ENCODE measurements at regions not wholly inside any gene's neighbourhood (a gene's known extent, or its start where the extent isn't known, plus 50 kb on each side); places are given as distances from the start of the nearest gene placed in this dataset.

DNA sequence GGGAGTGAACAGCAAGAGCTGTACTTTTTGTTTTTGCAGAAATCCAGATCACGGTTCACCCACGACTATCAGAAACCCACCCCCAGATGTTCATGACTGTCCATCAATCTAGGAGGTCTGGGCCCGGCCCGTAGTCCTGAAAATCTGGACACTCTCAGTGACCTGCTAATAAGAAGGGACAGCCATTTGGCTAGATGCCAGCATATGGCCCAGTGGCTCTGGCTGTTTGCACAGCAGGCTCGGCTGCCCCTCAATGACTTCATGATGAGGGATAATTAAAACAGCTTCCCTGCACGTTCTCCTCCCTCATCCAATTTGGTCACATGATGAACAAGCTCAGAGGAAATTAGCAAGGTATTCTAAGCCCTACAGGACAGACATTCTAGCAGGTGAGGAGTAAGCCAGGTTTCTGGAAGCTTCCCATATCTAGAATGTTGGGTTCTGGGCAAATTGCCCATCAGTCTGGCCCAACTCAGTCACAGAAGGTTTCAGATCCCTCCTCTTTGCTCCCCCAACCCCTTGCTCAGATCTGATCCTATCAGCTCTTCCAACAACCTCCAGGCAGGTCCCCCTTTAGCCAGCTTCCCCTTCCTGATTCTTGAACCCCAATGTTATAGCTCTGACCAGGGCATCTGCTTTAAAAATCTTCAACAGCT, 397.3 kb downstream of the SHANK2 start:
- H3K4me1 Mint-ChIP-seq, result no peaks in the 10 kb centered on the region
- H3K27me3 Mint-ChIP-seq, result peaks cover 20 to 21% of the 10 kb centered on the region in 2 donors
- no peak overlapping the region for H3K4me3 Mint-ChIP-seq
- no peaks in the 10 kb centered on the region for H3K36me3 Mint-ChIP-seq
- no peak overlapping the region for H3K27ac Mint-ChIP-seq
- ATAC-seq (replicated peaks) (no peak), DNase-seq (no peak)
- H3K9me3 Mint-ChIP-seq, result peaks cover 10 to 15% of the 10 kb centered on the region in 2 donors

DNA sequence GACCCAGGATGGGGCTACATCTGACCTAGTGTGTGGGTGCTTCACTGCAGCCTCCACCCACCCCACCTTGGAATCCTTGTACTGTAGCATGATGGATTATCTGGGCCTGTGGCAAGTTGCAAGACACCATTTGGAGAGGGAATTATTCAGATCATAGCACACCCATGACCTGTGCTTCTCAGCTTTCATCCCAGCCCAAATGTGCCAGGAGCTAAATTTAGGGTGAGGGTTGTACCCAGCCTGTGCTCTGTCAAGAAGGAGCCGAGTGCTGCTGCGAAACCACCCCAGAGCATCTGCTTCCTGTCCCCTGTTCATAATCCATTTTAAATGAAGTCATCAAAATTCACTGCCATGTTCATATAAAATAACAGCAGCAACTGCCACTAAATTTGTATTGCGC, 394.5 kb downstream of the SHANK2 start:
- Mint-ChIP-seq H3K9me3 (peaks cover 10 to 15% of the 10 kb centered on the region in 2 donors), H3K4me1 (no peaks in the 10 kb centered on the region), H3K36me3 (no peaks in the 10 kb centered on the region), H3K4me3 (no peak overlapping the region), H3K27me3 (peaks cover 30 to 32% of the 10 kb centered on the region in 2 donors), H3K27ac (no peak overlapping the region)
- DNase-seq (no peak), ATAC-seq (replicated peaks) (no peak)

DNA sequence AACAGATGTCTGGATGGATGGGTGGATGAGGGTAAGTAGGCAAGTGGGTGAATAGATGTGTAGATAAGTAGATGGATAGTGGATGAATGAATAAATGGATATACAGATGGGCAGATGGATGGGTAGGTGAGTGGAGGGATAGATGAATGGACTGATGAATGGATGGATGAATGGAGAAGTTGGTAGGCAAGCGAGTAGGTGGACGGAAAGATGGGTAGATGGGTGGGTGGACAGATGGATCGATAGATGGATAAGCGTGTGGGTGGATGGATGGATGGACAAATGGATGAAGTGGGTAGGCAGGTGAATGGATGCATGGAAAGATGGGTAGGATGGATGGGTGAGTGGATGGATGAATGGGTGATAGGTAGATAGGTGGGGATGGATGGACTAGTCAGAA, 393.2 kb downstream of the SHANK2 start:
- Mint-ChIP-seq H3K4me1 (no peaks in the 10 kb centered on the region), H3K9me3 (peaks cover 10 to 15% of the 10 kb centered on the region in 2 donors), H3K36me3 (no peaks in the 10 kb centered on the region), H3K4me3 (no peak overlapping the region), H3K27ac (no peak overlapping the region), H3K27me3 (peaks cover 29 to 30% of the 10 kb centered on the region in 2 donors)
- DNase-seq, result no peak
- no peak for ATAC-seq (replicated peaks)

- Mint-ChIP-seq H3K4me3 (no peak overlapping the region), H3K27ac (no peak overlapping the region), H3K27me3 (peaks cover 24 to 30% of the 10 kb centered on the region in 2 donors), H3K9me3 (peaks cover 7 to 11% of the 10 kb centered on the region in 2 donors), H3K4me1 (no peaks in the 10 kb centered on the region), H3K36me3 (no peaks in the 10 kb centered on the region)
- ATAC-seq (replicated peaks) (no peak), DNase-seq (no peak)
These were observed 391.5 kb downstream of the SHANK2 start for GRCh38 chr11:70860888-70861287.

GRCh38 chr11:70861559-70861958, 390.8 kb downstream of the SHANK2 start:
- H3K4me3 Mint-ChIP-seq, result no peak overlapping the region
- ATAC-seq (replicated peaks) (no peak), DNase-seq (no peak)
- peaks cover 18 to 23% of the 10 kb centered on the region in 2 donors for H3K27me3 Mint-ChIP-seq
- no peaks in the 10 kb centered on the region for H3K4me1 Mint-ChIP-seq
- no peaks in the 10 kb centered on the region for H3K36me3 Mint-ChIP-seq
- peaks cover 3 to 6% of the 10 kb centered on the region in 2 donors for H3K9me3 Mint-ChIP-seq
- no peak overlapping the region for H3K27ac Mint-ChIP-seq

- DNase-seq (no peak), ATAC-seq (replicated peaks) (no peak)
- H3K27ac Mint-ChIP-seq, result no peak overlapping the region
- H3K9me3 Mint-ChIP-seq, result peaks cover 3 to 6% of the 10 kb centered on the region in 2 donors
- no peaks in the 10 kb centered on the region for H3K36me3 Mint-ChIP-seq
- H3K4me3 Mint-ChIP-seq, result no peak overlapping the region
- H3K27me3 Mint-ChIP-seq, result peaks cover 18% of the 10 kb centered on the region in 2 donors
- H3K4me1 Mint-ChIP-seq, result no peaks in the 10 kb centered on the region
These were observed 390.3 kb downstream of the SHANK2 start for GRCh38 chr11:70862093-70862492.

DNA sequence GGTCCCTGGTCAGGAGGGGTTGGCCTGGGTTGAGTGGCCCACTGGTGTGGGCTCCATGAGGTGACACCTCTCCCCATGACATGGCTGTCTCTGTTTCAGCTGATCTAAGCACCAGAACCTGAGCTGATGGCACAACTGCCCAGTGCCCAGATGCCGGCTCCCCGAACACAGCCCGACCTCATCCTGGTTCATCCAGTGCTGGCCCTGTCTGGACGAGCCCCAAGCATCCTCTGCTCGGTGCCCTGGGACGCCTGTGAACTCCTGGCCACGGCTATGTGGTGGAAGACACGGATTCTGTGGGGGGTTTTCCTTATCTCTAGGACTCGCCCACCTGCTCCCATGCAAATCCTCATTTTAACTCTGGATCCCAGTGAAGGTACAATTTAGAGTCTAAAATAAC, 389.2 kb downstream of the SHANK2 start:
- no peak overlapping the region for H3K27ac Mint-ChIP-seq
- peaks cover 3 to 6% of the 10 kb centered on the region in 2 donors for H3K9me3 Mint-ChIP-seq
- no peak overlapping the region for H3K4me3 Mint-ChIP-seq
- ATAC-seq (replicated peaks) (no peak), DNase-seq (no peak)
- H3K27me3 Mint-ChIP-seq, result peaks cover 18% of the 10 kb centered on the region in 2 donors
- H3K36me3 Mint-ChIP-seq, result no peaks in the 10 kb centered on the region
- H3K4me1 Mint-ChIP-seq, result no peaks in the 10 kb centered on the region

DNA sequence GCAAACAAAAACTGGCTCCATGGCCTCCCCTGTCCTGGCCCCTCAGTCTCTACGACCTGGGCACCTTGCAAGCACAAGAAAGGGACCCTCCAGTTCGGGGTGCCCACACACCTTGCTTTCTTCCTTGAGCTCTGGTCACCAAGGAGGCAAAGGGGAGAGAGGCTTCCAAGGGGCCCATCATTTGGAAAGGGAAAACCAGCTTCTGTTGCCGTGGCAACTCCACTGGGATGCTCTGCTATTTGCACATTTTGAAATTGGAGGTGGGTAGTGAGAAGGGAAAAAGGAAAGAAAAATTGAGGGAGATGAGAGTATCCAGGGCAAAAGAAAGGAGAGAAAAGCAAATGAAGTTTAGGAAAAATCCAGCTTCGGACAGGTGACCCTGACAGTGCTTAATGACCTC, 388.4 kb downstream of the SHANK2 start:
- H3K27ac Mint-ChIP-seq, result no peak overlapping the region
- peaks cover 3 to 4% of the 10 kb centered on the region in 2 donors for H3K9me3 Mint-ChIP-seq
- H3K4me1 Mint-ChIP-seq, result no peaks in the 10 kb centered on the region
- no peaks in the 10 kb centered on the region for H3K36me3 Mint-ChIP-seq
- DNase-seq, result no peak
- no peak for ATAC-seq (replicated peaks)
- H3K4me3 Mint-ChIP-seq, result no peak overlapping the region
- H3K27me3 Mint-ChIP-seq, result peaks cover 17 to 18% of the 10 kb centered on the region in 2 donors

GRCh38 chr11:70865356-70865755, 387.0 kb downstream of the SHANK2 start:
- ATAC-seq (replicated peaks) (no peak), DNase-seq (no peak)
- Mint-ChIP-seq H3K36me3 (no peaks in the 10 kb centered on the region), H3K27me3 (peaks cover 8 to 16% of the 10 kb centered on the region in 2 donors), H3K27ac (no peak overlapping the region), H3K4me3 (no peak overlapping the region), H3K9me3 (no peaks in the 10 kb centered on the region), H3K4me1 (no peaks in the 10 kb centered on the region)

DNA sequence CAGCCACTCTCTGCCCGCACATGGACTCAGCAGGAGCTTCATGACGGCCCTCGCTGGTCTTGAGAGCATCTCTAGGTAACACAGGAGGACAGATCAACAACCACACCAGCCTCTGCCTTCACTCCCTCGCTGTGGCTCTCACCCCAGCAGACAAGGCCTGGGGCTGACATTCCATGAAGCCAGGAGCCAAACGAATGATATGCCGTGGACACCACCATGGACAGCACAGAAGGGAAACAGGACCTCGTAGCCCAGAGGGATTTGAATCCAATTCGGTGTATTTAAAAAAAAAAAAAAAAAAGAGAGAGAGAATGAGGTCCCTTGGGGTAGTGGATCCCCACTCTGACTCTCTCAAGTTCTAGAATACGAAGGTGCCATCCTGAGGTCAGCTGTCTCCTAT, 385.5 kb downstream of the SHANK2 start:
- H3K27me3 Mint-ChIP-seq, result peaks cover 7 to 20% of the 10 kb centered on the region in 2 donors
- H3K36me3 Mint-ChIP-seq, result no peaks in the 10 kb centered on the region
- H3K9me3 Mint-ChIP-seq, result no peaks in the 10 kb centered on the region
- H3K4me1 Mint-ChIP-seq, result no peaks in the 10 kb centered on the region
- no peak overlapping the region for H3K27ac Mint-ChIP-seq
- DNase-seq, result no peak
- H3K4me3 Mint-ChIP-seq, result no peak overlapping the region
- ATAC-seq (replicated peaks), result no peak

- Mint-ChIP-seq H3K27ac (no peak overlapping the region), H3K27me3 (peaks cover 10 to 21% of the 10 kb centered on the region in 2 donors), H3K9me3 (no peaks in the 10 kb centered on the region), H3K4me1 (no peaks in the 10 kb centered on the region), H3K36me3 (no peaks in the 10 kb centered on the region), H3K4me3 (no peak overlapping the region)
- DNase-seq (no peak), ATAC-seq (replicated peaks) (no peak)
These were observed 384.9 kb downstream of the SHANK2 start for GRCh38 chr11:70867281-70868047.

- Mint-ChIP-seq H3K36me3 (no peaks in the 10 kb centered on the region), H3K27me3 (peaks cover 12 to 26% of the 10 kb centered on the region in 2 donors), H3K9me3 (no peaks in the 10 kb centered on the region), H3K4me1 (no peaks in the 10 kb centered on the region), H3K4me3 (no peak overlapping the region), H3K27ac (no peak overlapping the region)
- no peak for ATAC-seq (replicated peaks)
- no peak for DNase-seq
These were observed 384.0 kb downstream of the SHANK2 start for GRCh38 chr11:70868341-70868885.

GRCh38 chr11:70869054-70869453, 383.3 kb downstream of the SHANK2 start:
- Mint-ChIP-seq H3K4me3 (no peak overlapping the region), H3K9me3 (no peaks in the 10 kb centered on the region), H3K4me1 (no peaks in the 10 kb centered on the region), H3K27me3 (peaks cover 15 to 30% of the 10 kb centered on the region in 2 donors), H3K36me3 (no peaks in the 10 kb centered on the region), H3K27ac (no peak overlapping the region)
- ATAC-seq (replicated peaks) (no peak), DNase-seq (no peak)

- Mint-ChIP-seq H3K36me3 (no peaks in the 10 kb centered on the region), H3K4me3 (no peak overlapping the region), H3K27me3 (peaks cover 17 to 33% of the 10 kb centered on the region in 2 donors), H3K4me1 (no peaks in the 10 kb centered on the region), H3K27ac (no peak overlapping the region), H3K9me3 (no peaks in the 10 kb centered on the region)
- DNase-seq, result no peak
- no peak for ATAC-seq (replicated peaks)
These were observed 380.5 kb downstream of the SHANK2 start for GRCh38 chr11:70871881-70872280.

DNA sequence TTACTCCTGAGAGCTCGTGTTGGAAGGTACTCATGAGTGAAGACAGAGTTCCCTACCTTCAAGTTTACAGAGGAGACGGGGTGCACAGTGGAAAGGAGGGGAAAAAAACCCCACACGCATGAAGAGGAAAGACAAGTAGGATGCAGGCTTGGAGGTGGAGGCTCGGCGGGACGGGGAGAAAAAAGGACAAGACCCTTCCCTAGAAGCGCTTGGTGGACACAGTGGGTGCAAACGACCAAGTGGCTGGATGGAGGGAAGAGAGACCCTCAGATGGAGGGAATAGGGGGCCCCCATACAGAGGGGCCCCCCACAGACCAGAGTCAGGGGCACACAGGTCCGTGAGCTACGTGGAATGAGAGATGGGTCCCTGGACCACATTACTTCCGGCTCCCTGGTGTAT, 380.1 kb downstream of the SHANK2 start:
- no peaks in the 10 kb centered on the region for H3K9me3 Mint-ChIP-seq
- H3K27ac Mint-ChIP-seq, result no peak overlapping the region
- H3K4me3 Mint-ChIP-seq, result no peak overlapping the region
- no peaks in the 10 kb centered on the region for H3K4me1 Mint-ChIP-seq
- DNase-seq (no peak), ATAC-seq (replicated peaks) (no peak)
- no peaks in the 10 kb centered on the region for H3K36me3 Mint-ChIP-seq
- H3K27me3 Mint-ChIP-seq, result peaks cover 17 to 33% of the 10 kb centered on the region in 2 donors

Measured in stimulated activated naive B cell treated with anti-CD40 and anti-IgM and Interleukin-4, amounts not matched to agents 10 μg/mL and 1 μg/mL and 100 μg/mL, for 72 hours (primary cell).